ENCODE measurements at regions not wholly inside any gene's neighbourhood (a gene's known extent, or its start where the extent isn't known, plus 50 kb on each side); places are given as distances from the start of the nearest gene placed in this dataset.

DNA sequence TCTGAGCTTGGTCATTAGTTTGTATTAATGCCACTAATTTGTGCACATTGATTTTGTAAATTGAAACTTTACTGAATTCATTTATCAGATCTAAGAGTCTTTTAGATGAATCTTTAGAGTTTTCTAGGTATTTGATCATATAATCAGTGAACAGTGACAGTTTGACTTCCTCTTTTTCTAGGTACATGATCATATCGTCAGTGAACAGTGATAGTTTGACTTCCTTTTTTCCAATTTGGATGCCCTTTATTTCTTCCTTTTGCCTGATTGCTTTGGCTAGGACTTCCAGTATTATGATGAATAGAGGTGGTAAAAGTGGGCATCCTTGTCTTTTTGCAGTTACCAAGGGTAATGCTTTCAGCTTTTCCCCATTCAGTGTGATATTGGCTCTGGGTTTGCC lies 421.4 kb upstream of the CPXCR1 start:
- TF ChIP-seq TAF1 (IDR thresholded peaks at IDR 0.05; ENCODE audit: borderline replicate concordance, low read depth, low read length): no peak
- TF ChIP-seq FOSL2 (IDR thresholded peaks at IDR 0.05; ENCODE audit: borderline replicate concordance, low read depth): no peak
- Histone ChIP-seq H3K9ac (no peak overlapping the region), H3K36me3 (replicated peaks in 1 of 2; ENCODE audit: control insufficient read depth in 1 of 2, insufficient read depth in 2 of 2, low read length in 1 of 2) (no peaks in the 10 kb centered on the region), H3F3A (replicated peaks; ENCODE audit: insufficient read depth) (no peaks in the 10 kb centered on the region), H3K4me1 (ENCODE audit: control insufficient read depth in 1 of 2, insufficient read depth in 2 of 2, low read depth in 1 of 2, low read length in 1 of 2) (no peaks in the 10 kb centered on the region), H2AFZ (ENCODE audit: low read depth) (no peak overlapping the region), H3K9me2 (no peaks in the 10 kb centered on the region), H3K27ac (ENCODE audit: low read depth in 2 of 2, low read length in 1 of 2) (no peak overlapping the region), H3K9me3 (no peaks in the 10 kb centered on the region), H3K27me3 (ENCODE audit: insufficient read depth) (no peaks in the 10 kb centered on the region), H3K4me2 (no peak overlapping the region), H3K79me2 (ENCODE audit: insufficient read depth) (no peaks in the 10 kb centered on the region), H4K20me1 (ENCODE audit: insufficient read depth) (no peaks in the 10 kb centered on the region), H3K4me3 (ENCODE audit: low read depth in 2 of 2, low read length in 1 of 2) (no peak overlapping the region)
- CTCF ChIA-PET: no interaction called here
- POLR2A ChIA-PET: no interaction called here
- DNase-seq: no peak
- WGBS (ENCODE audit: low lambda C conversion rate): 0% methylated on average over 1 of the region's 1 CpG

GRCh38 chrX:88355252-88355651 lies 391.8 kb upstream of the CPXCR1 start:
- Histone ChIP-seq H3F3A (replicated peaks; ENCODE audit: insufficient read depth) (no peaks in the 10 kb centered on the region), H3K4me1 (ENCODE audit: control insufficient read depth in 1 of 2, insufficient read depth in 2 of 2, low read depth in 1 of 2, low read length in 1 of 2) (no peaks in the 10 kb centered on the region), H3K27ac (ENCODE audit: low read depth in 2 of 2, low read length in 1 of 2) (no peak overlapping the region), H3K9me2 (0 out of 2 replicates have a peak, but pooled peaks cover 3% of the 10 kb centered on the region), H2AFZ (ENCODE audit: low read depth) (no peak overlapping the region), H3K79me2 (ENCODE audit: insufficient read depth) (no peaks in the 10 kb centered on the region), H3K4me2 (no peak overlapping the region), H3K27me3 (ENCODE audit: insufficient read depth) (no peaks in the 10 kb centered on the region), H3K9ac (no peak overlapping the region), H3K4me3 (ENCODE audit: low read depth in 2 of 2, low read length in 1 of 2) (no peak overlapping the region), H3K9me3 (no peaks in the 10 kb centered on the region), H4K20me1 (ENCODE audit: insufficient read depth) (no peaks in the 10 kb centered on the region), H3K36me3 (replicated peaks in 1 of 2; ENCODE audit: control insufficient read depth in 1 of 2, insufficient read depth in 2 of 2, low read length in 1 of 2) (no peaks in the 10 kb centered on the region)
- DNase-seq: no peak
- ChIA-PET CTCF (no interaction called here), POLR2A (no interaction called here)
- 2% methylated on average over 2 of the region's 2 CpGs for WGBS (ENCODE audit: low lambda C conversion rate)
- TF ChIP-seq RXRA (IDR thresholded peaks at IDR 0.05; ENCODE audit: borderline replicate concordance, low read depth): no peak
- TF ChIP-seq RCOR1 (IDR thresholded peaks at IDR 0.05; ENCODE audit: low read length): no peak
- no peak for TF ChIP-seq PBX3 (IDR thresholded peaks at IDR 0.05)
- no peak for TF ChIP-seq IRF3 (IDR thresholded peaks at IDR 0.05; ENCODE audit: low read depth, low read length)
- TF ChIP-seq MEF2A (IDR thresholded peaks at IDR 0.05; ENCODE audit: borderline replicate concordance, low read depth): no peak
- TF ChIP-seq YY1 (IDR thresholded peaks at IDR 0.05; ENCODE audit: low read depth): no peak
- TF ChIP-seq MXI1 (IDR thresholded peaks at IDR 0.05; ENCODE audit: low read depth, low read length): no peak
- no peak for TF ChIP-seq SIN3A (IDR thresholded peaks at IDR 0.05; ENCODE audit: borderline replicate concordance, low read depth, low read length)
- no peak for TF ChIP-seq RAD21 (IDR thresholded peaks at IDR 0.05; ENCODE audit: low read length)
- TF ChIP-seq EP300 (IDR thresholded peaks at IDR 0.05; ENCODE audit: borderline replicate concordance in 1 of 2, low read depth in 1 of 2, low read length in 1 of 2): no peak
- TF ChIP-seq, protein P1, sequence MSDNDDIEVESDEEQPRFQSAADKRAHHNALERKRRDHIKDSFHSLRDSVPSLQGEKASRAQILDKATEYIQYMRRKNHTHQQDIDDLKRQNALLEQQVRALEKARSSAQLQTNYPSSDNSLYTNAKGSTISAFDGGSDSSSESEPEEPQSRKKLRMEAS (IDR thresholded peaks at IDR 0.05; ENCODE audit: low read depth): no peak
- no peak for TF ChIP-seq TAF1 (IDR thresholded peaks at IDR 0.05; ENCODE audit: borderline replicate concordance, low read depth, low read length)

Data from SK-N-SH (cell line).